ENCODE measurements at regions not wholly inside any gene's neighbourhood (a gene's known extent, or its start where the extent isn't known, plus 50 kb on each side); places are given as distances from the start of the nearest gene placed in this dataset.

DNA sequence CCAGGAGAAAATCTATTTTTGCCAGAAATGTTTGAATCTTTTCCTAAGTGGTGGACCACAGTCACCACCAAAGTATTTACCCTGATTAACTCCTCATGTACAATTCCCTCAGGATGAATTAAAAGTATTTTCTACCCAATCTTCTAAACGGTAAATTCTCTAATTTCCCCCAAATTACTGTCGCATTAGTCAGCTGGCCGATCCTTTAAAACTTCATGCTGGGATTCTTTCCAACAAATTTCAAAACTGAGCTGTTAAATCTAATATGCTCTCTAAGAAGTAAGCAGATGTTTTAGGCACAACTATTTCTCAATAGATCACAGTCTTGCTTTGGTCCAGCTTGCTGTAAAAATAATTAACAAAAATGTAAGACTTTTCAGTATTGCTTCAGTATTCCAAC is 447.2 kb downstream of the FRK start:
- no peaks in the 10 kb centered on the region for H4K20me1 ChIP-seq (ENCODE audit: insufficient read depth, low read length)
- no peaks in the 10 kb centered on the region for H3K36me3 ChIP-seq (replicated peaks; ENCODE audit: insufficient read depth, low read length)
- H2AFZ ChIP-seq (ENCODE audit: low read length): no peak overlapping the region
- no peaks in the 10 kb centered on the region for H3K79me2 ChIP-seq (ENCODE audit: low read length)
- no peaks in the 10 kb centered on the region for H3K4me1 ChIP-seq (ENCODE audit: low read length)
- no peak overlapping the region for H3K4me2 ChIP-seq (ENCODE audit: low read depth, low read length)
- H3K9me2 ChIP-seq (replicated peaks; ENCODE audit: insufficient read depth, low read length): no peaks in the 10 kb centered on the region
- H3K9me3 ChIP-seq (replicated peaks; ENCODE audit: insufficient read depth, low read length): no peaks in the 10 kb centered on the region
- no peak overlapping the region for H3K27ac ChIP-seq (ENCODE audit: low read length)
- H3F3A ChIP-seq (ENCODE audit: insufficient read depth, low read length): no peaks in the 10 kb centered on the region
- no peak overlapping the region for H3K9ac ChIP-seq (ENCODE audit: low read length)
- DNase-seq: no peak
- TF ChIP-seq, protein P1, sequence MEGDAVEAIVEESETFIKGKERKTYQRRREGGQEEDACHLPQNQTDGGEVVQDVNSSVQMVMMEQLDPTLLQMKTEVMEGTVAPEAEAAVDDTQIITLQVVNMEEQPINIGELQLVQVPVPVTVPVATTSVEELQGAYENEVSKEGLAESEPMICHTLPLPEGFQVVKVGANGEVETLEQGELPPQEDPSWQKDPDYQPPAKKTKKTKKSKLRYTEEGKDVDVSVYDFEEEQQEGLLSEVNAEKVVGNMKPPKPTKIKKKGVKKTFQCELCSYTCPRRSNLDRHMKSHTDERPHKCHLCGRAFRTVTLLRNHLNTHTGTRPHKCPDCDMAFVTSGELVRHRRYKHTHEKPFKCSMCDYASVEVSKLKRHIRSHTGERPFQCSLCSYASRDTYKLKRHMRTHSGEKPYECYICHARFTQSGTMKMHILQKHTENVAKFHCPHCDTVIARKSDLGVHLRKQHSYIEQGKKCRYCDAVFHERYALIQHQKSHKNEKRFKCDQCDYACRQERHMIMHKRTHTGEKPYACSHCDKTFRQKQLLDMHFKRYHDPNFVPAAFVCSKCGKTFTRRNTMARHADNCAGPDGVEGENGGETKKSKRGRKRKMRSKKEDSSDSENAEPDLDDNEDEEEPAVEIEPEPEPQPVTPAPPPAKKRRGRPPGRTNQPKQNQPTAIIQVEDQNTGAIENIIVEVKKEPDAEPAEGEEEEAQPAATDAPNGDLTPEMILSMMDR (IDR thresholded peaks at IDR 0.05; ENCODE audit: low read length): no peak
- TF ChIP-seq EZH2phosphoT487 (IDR thresholded peaks at IDR 0.05; ENCODE audit: low read length) (no peak), EZH2 (optimal IDR thresholded peaks at IDR 0.05; ENCODE audit: low read depth, low read length) (no peak)
- H3K27me3 ChIP-seq (replicated peaks; ENCODE audit: insufficient read depth, low read length): no peaks in the 10 kb centered on the region
- H3K4me3 ChIP-seq (ENCODE audit: low read length): no peak overlapping the region

DNA sequence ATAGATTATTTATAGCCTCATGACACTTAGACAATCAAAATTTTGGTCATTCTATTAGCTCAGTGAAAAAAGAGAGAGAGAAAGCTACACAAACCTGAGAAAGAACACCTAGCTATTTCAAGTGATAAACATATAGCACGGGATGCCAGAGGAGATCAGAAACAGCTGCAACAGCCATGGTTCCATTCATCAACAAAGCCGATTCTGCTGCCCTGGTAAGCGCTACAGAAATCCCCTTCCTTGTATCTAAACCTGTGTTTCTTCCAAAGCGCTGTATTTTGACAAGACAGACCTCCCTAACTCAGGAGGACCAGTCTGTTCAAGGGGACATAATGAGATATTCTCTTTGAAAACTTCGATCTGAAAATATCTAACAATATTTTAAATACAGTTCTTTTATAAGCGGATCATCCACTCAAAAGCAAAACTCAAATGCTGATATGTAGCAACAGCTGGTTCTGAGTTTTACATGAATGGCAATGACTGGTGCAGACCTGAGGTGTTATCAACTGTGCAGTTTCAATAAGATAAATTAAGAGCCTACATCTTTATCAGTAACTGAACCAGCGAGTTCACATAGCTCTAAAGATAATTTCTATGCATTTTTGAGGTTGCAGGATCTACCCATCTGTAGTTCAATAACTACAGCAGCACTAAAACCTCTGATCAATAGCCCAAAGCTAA is 447.8 kb downstream of the FRK start:
- no peaks in the 10 kb centered on the region for H3K9me3 ChIP-seq (replicated peaks; ENCODE audit: insufficient read depth, low read length)
- no peaks in the 10 kb centered on the region for H3K27me3 ChIP-seq (replicated peaks; ENCODE audit: insufficient read depth, low read length)
- no peaks in the 10 kb centered on the region for H4K20me1 ChIP-seq (ENCODE audit: insufficient read depth, low read length)
- H3K4me2 ChIP-seq (ENCODE audit: low read depth, low read length): no peak overlapping the region
- H3K27ac ChIP-seq (ENCODE audit: low read length): no peak overlapping the region
- H3K36me3 ChIP-seq (replicated peaks; ENCODE audit: insufficient read depth, low read length): no peaks in the 10 kb centered on the region
- no peaks in the 10 kb centered on the region for H3K79me2 ChIP-seq (ENCODE audit: low read length)
- H3K4me1 ChIP-seq (ENCODE audit: low read length): no peaks in the 10 kb centered on the region
- no peak overlapping the region for H3K4me3 ChIP-seq (ENCODE audit: low read length)
- TF ChIP-seq EZH2 (optimal IDR thresholded peaks at IDR 0.05; ENCODE audit: low read depth, low read length) (no peak), EZH2phosphoT487 (IDR thresholded peaks at IDR 0.05; ENCODE audit: low read length) (no peak)
- TF ChIP-seq, protein P1 (IDR thresholded peaks at IDR 0.05; ENCODE audit: low read length): no peak
- H3K9ac ChIP-seq (ENCODE audit: low read length): no peak overlapping the region
- H2AFZ ChIP-seq (ENCODE audit: low read length): no peak overlapping the region
- no peak for DNase-seq
- no peaks in the 10 kb centered on the region for H3K9me2 ChIP-seq (replicated peaks; ENCODE audit: insufficient read depth, low read length)
- H3F3A ChIP-seq (ENCODE audit: insufficient read depth, low read length): no peaks in the 10 kb centered on the region

DNA sequence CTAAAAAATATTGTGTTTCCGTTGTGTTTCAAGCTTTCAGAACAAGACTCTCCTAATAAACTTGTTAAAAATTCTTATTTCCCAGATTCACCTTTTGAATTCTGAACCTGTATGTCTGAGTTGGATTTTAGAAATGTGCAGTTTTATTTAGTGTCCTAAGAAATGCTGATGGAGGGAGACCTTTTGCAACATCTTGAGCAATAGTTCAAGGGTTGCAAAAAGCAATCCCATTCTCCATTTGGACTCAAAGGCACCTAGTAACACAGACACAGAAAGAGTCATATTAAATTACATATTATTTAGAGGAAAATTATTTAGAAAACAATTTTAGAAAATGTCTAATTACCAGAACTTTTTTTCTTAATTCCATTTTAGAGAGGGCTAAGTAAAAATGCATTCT is 448.5 kb downstream of the FRK start:
- Histone ChIP-seq H3K27me3 (replicated peaks; ENCODE audit: insufficient read depth, low read length) (no peaks in the 10 kb centered on the region), H3K79me2 (ENCODE audit: low read length) (no peaks in the 10 kb centered on the region), H3K9me3 (replicated peaks; ENCODE audit: insufficient read depth, low read length) (no peaks in the 10 kb centered on the region), H2AFZ (ENCODE audit: low read length) (no peak overlapping the region), H3K9me2 (replicated peaks; ENCODE audit: insufficient read depth, low read length) (no peaks in the 10 kb centered on the region), H3K4me3 (ENCODE audit: low read length) (no peak overlapping the region), H3K9ac (ENCODE audit: low read length) (no peak overlapping the region), H3F3A (ENCODE audit: insufficient read depth, low read length) (no peaks in the 10 kb centered on the region), H4K20me1 (ENCODE audit: insufficient read depth, low read length) (no peaks in the 10 kb centered on the region), H3K36me3 (replicated peaks; ENCODE audit: insufficient read depth, low read length) (no peaks in the 10 kb centered on the region), H3K4me1 (ENCODE audit: low read length) (no peaks in the 10 kb centered on the region), H3K27ac (ENCODE audit: low read length) (no peak overlapping the region), H3K4me2 (ENCODE audit: low read depth, low read length) (no peak overlapping the region)
- TF ChIP-seq EZH2phosphoT487 (IDR thresholded peaks at IDR 0.05; ENCODE audit: low read length) (no peak), EZH2 (optimal IDR thresholded peaks at IDR 0.05; ENCODE audit: low read depth, low read length) (no peak)
- TF ChIP-seq, protein P1 (IDR thresholded peaks at IDR 0.05; ENCODE audit: low read length): no peak
- DNase-seq: no peak
